HCT116 (cell line): ENCODE measurements at regions not wholly inside any gene's neighbourhood (a gene's known extent, or its start where the extent isn't known, plus 50 kb on each side); places are given as distances from the start of the nearest gene placed in this dataset.
A peak's percentile ranks its signal among the peaks of the same experiment; 100 is the strongest.

Source experiments
- ATAC-seq: fragments of 200-7000 bp; cut with Tn5 transposase; 2 replicates; pipeline ENCODE4 v1.9.1; 2020; ENCODE audit warnings: mild to moderate bottlenecking, moderate library complexity
- BruUV-seq: library from RNA; stranded (reverse); fragments of 400-500 nt; replicated peaks from 2 replicates; lab custom pipeline; 2021; lab: Mats Ljungman, UMichigan
- CTCF ChIA-PET: fragments of 300-600 bp; sonication (Branson Sonifier 250); formaldehyde crosslinking; loops from one replicate; lab custom pipeline; 2021; ENCODE audit warnings: antibody characterized with exemption; lab: Charles Lee
- POLR2A ChIA-PET: fragments of 300-600, 350-600 bp; sonication (Branson Sonifier 250); formaldehyde crosslinking; loops from one replicate; lab custom pipeline; 2021; ENCODE audit warnings: antibody characterized with exemption; lab: Charles Lee
- RAD21 ChIA-PET, 2 experiments: fragments of 300-600 bp; sonication (Branson Sonifier 250); formaldehyde crosslinking; loops; one replicate each; lab custom pipeline; 2023; ENCODE audit warnings: low total read pairs in 2 of 2; ENCODE audit not compliant: uncharacterized antibody in 2 of 2, unreplicated experiment in 2 of 2, low non-redundant PET in 1 of 2; lab: Charles Lee
- DNase-seq: peaks from one replicate; pipeline ENCODE4 v3.0.0-alpha.2; 2010; ENCODE audit warnings: low read depth, low spot score
- H2AFZ ChIP-seq: fragments of 200-600 bp; shearing (Covaris generic), sonication (generic); 2 replicates; pipeline ENCODE4 v1.6.1; 2017; ENCODE audit warnings: low read depth, mixed run types, mixed read lengths, antibody characterized with exemption, low read length; ENCODE audit not compliant: poor library complexity, severe bottlenecking
- H3K27ac ChIP-seq: 2 replicates; pipeline ENCODE4 v1.5.1; 2012; ENCODE audit warnings: low read depth, low read length
- H3K27me3 ChIP-seq: fragments of 200-600 bp; sonication (generic); 2 replicates; pipeline ENCODE4 v1.6.1; 2016; ENCODE audit warnings: mixed run types, low read length, mixed read lengths; ENCODE audit not compliant: insufficient read depth
- H3K36me3 ChIP-seq, 2 experiments: fragments of 200-500 bp in 1 of 2; fragments of 200-600 bp in 1 of 2; sonication (Bioruptor generic) in 1 of 2; sonication (generic) in 1 of 2; 2 replicates each; pipeline versions ENCODE4 v1.5.1 to v1.6.1; 2014 to 2016; ENCODE audit warnings: low read length in 2 of 2, inconsistent platforms in 1 of 2, mixed read lengths in 1 of 2, mixed run types in 1 of 2; ENCODE audit not compliant: insufficient read depth in 2 of 2, control insufficient read depth in 1 of 2
- H3K4me1 ChIP-seq, 2 experiments: fragments of 200-600 bp in 1 of 2; sonication (generic) in 1 of 2; 2 replicates each; pipeline versions ENCODE4 v1.5.1 to v1.6.1; 2012 to 2017; ENCODE audit warnings: low read length in 2 of 2, inconsistent platforms in 1 of 2, mild to moderate bottlenecking in 1 of 2, mixed read lengths in 1 of 2, mixed run types in 1 of 2, moderate library complexity in 1 of 2; ENCODE audit not compliant: insufficient read depth in 2 of 2, control insufficient read depth in 1 of 2
- H3K4me2 ChIP-seq: fragments of 200-600 bp; sonication (generic); 2 replicates; pipeline ENCODE4 v1.6.1; 2017; ENCODE audit warnings: mixed run types, low read length, mixed read lengths
- H3K4me3 ChIP-seq, 2 experiments: fragments of 200-600 bp in 1 of 2; sonication (generic) in 1 of 2; replicated peaks in 1 of 2; 2 replicates each; pipeline ENCODE4 v1.5.1; 2011 to 2016; ENCODE audit warnings: low read length in 2 of 2, control low read depth in 1 of 2, low read depth in 1 of 2, mild to moderate bottlenecking in 1 of 2, mixed read lengths in 1 of 2, mixed run types in 1 of 2
- H3K79me2 ChIP-seq: fragments of 200-600 bp; sonication (generic); 2 replicates; pipeline ENCODE4 v1.6.1; 2017; ENCODE audit warnings: mild to moderate bottlenecking, mixed run types, low read length, moderate library complexity, mixed read lengths; ENCODE audit not compliant: insufficient read depth
- H3K9ac ChIP-seq: fragments of 200-600 bp; sonication (generic); 2 replicates; pipeline ENCODE4 v1.6.1; 2016; ENCODE audit warnings: low read length, mixed read lengths
- H3K9me2 ChIP-seq: fragments of 200-600 bp; sonication (generic), shearing (Covaris generic); 2 replicates; pipeline ENCODE4 v1.6.1; 2017; ENCODE audit warnings: mixed run types, mild to moderate bottlenecking, moderate library complexity; ENCODE audit not compliant: insufficient read depth
- H3K9me3 ChIP-seq, 2 experiments: fragments of 200-500 bp in 1 of 2; fragments of 200-600 bp in 1 of 2; sonication (Bioruptor generic) in 1 of 2; sonication (generic) in 1 of 2; 2 replicates each; pipeline ENCODE4 v1.6.1; 2014 to 2017; ENCODE audit warnings: low read length in 2 of 2, mixed read lengths in 2 of 2, inconsistent platforms in 1 of 2, low read depth in 1 of 2, mild to moderate bottlenecking in 1 of 2, mixed run types in 1 of 2, moderate library complexity in 1 of 2; ENCODE audit not compliant: control insufficient read depth in 1 of 2, insufficient read depth in 1 of 2
- H4K20me1 ChIP-seq: fragments of 200-600 bp; sonication (generic), shearing (Covaris generic); 2 replicates; pipeline ENCODE4 v1.6.1; 2017; ENCODE audit warnings: mixed run types, mild to moderate bottlenecking, moderate library complexity; ENCODE audit not compliant: insufficient read depth
- CBX3 ChIP-seq: IDR thresholded peaks from 2 replicates; pipeline ENCODE4 v1.6.1; 2012; ENCODE audit warnings: low read depth
- CEBPB ChIP-seq: IDR thresholded peaks from 2 replicates; pipeline ENCODE4 v1.6.1; 2012; ENCODE audit warnings: low read depth
- EGR1 ChIP-seq: IDR thresholded peaks from 2 replicates; pipeline ENCODE4 v1.6.1; 2012; ENCODE audit warnings: low read depth
- ELF1 ChIP-seq: IDR thresholded peaks from 2 replicates; pipeline ENCODE4 v1.6.1; 2012; ENCODE audit warnings: low read depth, borderline replicate concordance
- EZH2 ChIP-seq: fragments of 200-600 bp; sonication (generic); IDR thresholded peaks from 2 replicates; pipeline ENCODE4 v1.6.1; 2017; ENCODE audit warnings: antibody characterized with exemption, mixed run types
- EZH2phosphoT487 ChIP-seq: fragments of 200-600 bp; IDR thresholded peaks from 2 replicates; pipeline ENCODE4 v1.6.1; 2018; ENCODE audit warnings: antibody characterized with exemption, borderline replicate concordance
- FOSL1 ChIP-seq: IDR thresholded peaks from 2 replicates; pipeline ENCODE4 v1.6.1; 2012; ENCODE audit warnings: low read depth
- JUND ChIP-seq: IDR thresholded peaks from 2 replicates; pipeline ENCODE4 v1.6.1; 2012
- POLR2A ChIP-seq: IDR thresholded peaks from 2 replicates; pipeline ENCODE4 v1.7.0; 2011; ENCODE audit warnings: borderline replicate concordance; ENCODE audit not compliant: insufficient read depth, insufficient read length; ENCODE audit errors: extremely low read depth
- POLR2AphosphoS5 ChIP-seq: IDR thresholded peaks from 2 replicates; pipeline ENCODE4 v1.6.1; 2011; ENCODE audit warnings: mild to moderate bottlenecking, low read depth, low read length, moderate library complexity
- RAD21 ChIP-seq: IDR thresholded peaks from 2 replicates; pipeline ENCODE4 v1.6.1; 2012; ENCODE audit warnings: low read depth, mild to moderate bottlenecking
- REST ChIP-seq: IDR thresholded peaks from 2 replicates; pipeline ENCODE4 v1.6.1; 2012; ENCODE audit warnings: low read depth
- SIN3A ChIP-seq: IDR thresholded peaks from 2 replicates; pipeline ENCODE4 v1.6.1; 2012; ENCODE audit warnings: low read depth
- SP1 ChIP-seq: IDR thresholded peaks from 2 replicates; pipeline ENCODE4 v1.6.1; 2012; ENCODE audit warnings: low read depth
- SRF ChIP-seq: IDR thresholded peaks from 2 replicates; pipeline ENCODE4 v1.6.1; 2012; ENCODE audit warnings: low read depth
- TCF7L2 ChIP-seq: IDR thresholded peaks from 2 replicates; pipeline ENCODE4 v1.7.0; 2011; ENCODE audit warnings: borderline replicate concordance, inconsistent platforms; ENCODE audit not compliant: insufficient read depth, insufficient read length; ENCODE audit errors: extremely low read depth
- YY1 ChIP-seq: IDR thresholded peaks from 2 replicates; pipeline ENCODE4 v1.6.1; 2011; ENCODE audit warnings: low read length, low read depth, moderate library complexity, mild to moderate bottlenecking; ENCODE audit not compliant: insufficient replicate concordance; ENCODE audit errors: extremely low read depth
- ZFX ChIP-seq: fragments of 450-650 bp; IDR thresholded peaks from 2 replicates; pipeline ENCODE4 v1.6.1; 2017
- ZNF274 ChIP-seq: fragments of 200-500 bp; sonication (Bioruptor generic); IDR thresholded peaks from 2 replicates; pipeline ENCODE4 v1.6.1; 2014; ENCODE audit warnings: mild to moderate bottlenecking, low read depth, low read length, inconsistent platforms
- intact Hi-C: fragments of 100-400 bp; cut with micrococcal nuclease; formaldehyde crosslinking; loops from 2 replicates; pipeline ENCODE4 v1.10.0; 2022
- TF ChIP-seq, protein P1 (sequence below): IDR thresholded peaks from 2 replicates; pipeline ENCODE4 v1.6.1; 2012
- TF ChIP-seq, protein P2 (sequence below): IDR thresholded peaks from 2 replicates; pipeline ENCODE4 v1.6.1; 2012
- TF ChIP-seq, protein P3 (sequence below), 3 experiments: fragments of 200-600 bp in 1 of 3; sonication (generic) in 1 of 3; IDR thresholded peaks in 2 of 3; conservative IDR thresholded peaks in 1 of 3; 2 replicates each; pipeline ENCODE4 v1.5.1; 2012 to 2017; ENCODE audit warnings: low read depth in 2 of 3, low read length in 2 of 3, antibody characterized with exemption in 1 of 3, borderline replicate concordance in 1 of 3, control low read depth in 1 of 3, mild to moderate bottlenecking in 1 of 3, mixed read lengths in 1 of 3, mixed run types in 1 of 3, moderate library complexity in 1 of 3; ENCODE audit not compliant: insufficient read depth in 1 of 3

DNA sequence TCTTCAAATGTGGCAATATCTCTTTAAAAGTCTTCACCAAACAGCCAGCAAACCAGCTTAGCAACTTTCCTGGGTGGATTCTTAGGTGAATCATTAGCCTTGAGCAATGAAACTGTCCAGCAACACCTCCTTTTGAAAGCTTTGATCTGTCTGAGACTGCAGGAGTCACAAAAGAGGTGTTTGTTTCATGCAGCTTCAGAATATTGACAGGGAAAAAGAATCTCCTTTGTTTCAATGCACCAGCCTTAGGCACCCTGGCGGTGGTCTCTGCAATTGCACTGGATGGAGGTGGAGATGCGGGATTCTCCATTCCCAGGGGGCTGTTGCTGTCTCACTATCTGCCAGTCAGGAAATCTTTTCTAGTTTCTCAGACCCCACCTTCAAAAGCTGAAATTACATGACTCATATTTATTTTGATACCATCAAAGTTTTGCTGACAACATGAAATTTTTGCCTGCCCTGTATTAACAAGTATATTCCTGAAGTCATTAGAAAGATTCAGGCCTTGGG lies 76.0 kb upstream of the DSG1 start:
- ATAC-seq (peak; percentile 88), DNase-seq (peak; percentile 99)
- POLR2A ChIA-PET = interaction anchor here (1.0 kb wide), 1 partner anchor 35 kb away, joined by 3 read pairs; no protein-coding TSS in a partner anchor
- intact Hi-C loops = no loop called here
- H3K36me3 ChIP-seq = no peaks in the 10 kb centered on the region
- no peaks in the 10 kb centered on the region for H3K9me3 ChIP-seq
- H3K4me2 ChIP-seq = peak overlapping the region; percentile 54
- H2AFZ ChIP-seq = peak overlapping the region; percentile 93
- 0 out of 4 replicates have a peak overlapping the region, but pooled peaks of 1 of the 2 experiments have one; percentile 25 for H3K4me3 ChIP-seq
- H3K79me2 ChIP-seq = no peaks in the 10 kb centered on the region
- no TSS peak for BruUV-seq
- RAD21 ChIA-PET = interaction anchor here in 1 of 2 experiments (1.1 kb wide), 1 partner anchor 35 kb away, joined by 3 read pairs; no protein-coding TSS in a partner anchor
- H3K9ac ChIP-seq = peak overlapping the region; percentile 53
- no peaks in the 10 kb centered on the region for H3K27me3 ChIP-seq
- H3K4me1 ChIP-seq = peaks cover 49 to 67% of the 10 kb centered on the region in 2 experiments
- no peaks in the 10 kb centered on the region; the same call in 1 of the 2 replicates for H3K9me2 ChIP-seq
- peak overlapping the region; percentile 50; the same call in 1 of the 2 replicates for H3K27ac ChIP-seq
- H4K20me1 ChIP-seq = no peaks in the 10 kb centered on the region
- CTCF ChIA-PET = interaction anchor here (0.6 to 2.1 kb wide), 8 partner anchors 10 to 664 kb away, joined by 3 to 13 read pairs (median 3); partner anchors contain the start of gene DSC2
- TF ChIP-seq REST (no peak), SRF (peak; percentile 76), ZFX (no peak), CEBPB (peak; percentile 96), SIN3A (peak; percentile 56; the same call in 1 of the 2 replicates), ELF1 (no peak), EGR1 (no peak), EZH2phosphoT487 (no peak), TCF7L2 (peak; percentile 96), CBX3 (peak; percentile 90), FOSL1 (peak; percentile 87), POLR2A (no peak), EZH2 (no peak), JUND (peak; percentile 95), RAD21 (peak; percentile 64), POLR2AphosphoS5 (peak; percentile 52; the same call in 1 of the 2 replicates), SP1 (peak; percentile 97), ZNF274 (no peak), YY1 (peak; percentile 46)
- TF ChIP-seq, protein P1, sequence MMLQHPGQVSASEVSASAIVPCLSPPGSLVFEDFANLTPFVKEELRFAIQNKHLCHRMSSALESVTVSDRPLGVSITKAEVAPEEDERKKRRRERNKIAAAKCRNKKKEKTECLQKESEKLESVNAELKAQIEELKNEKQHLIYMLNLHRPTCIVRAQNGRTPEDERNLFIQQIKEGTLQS = no peak
- TF ChIP-seq, protein P2, sequence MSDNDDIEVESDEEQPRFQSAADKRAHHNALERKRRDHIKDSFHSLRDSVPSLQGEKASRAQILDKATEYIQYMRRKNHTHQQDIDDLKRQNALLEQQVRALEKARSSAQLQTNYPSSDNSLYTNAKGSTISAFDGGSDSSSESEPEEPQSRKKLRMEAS = peak; percentile 66
- TF ChIP-seq, protein P3, sequence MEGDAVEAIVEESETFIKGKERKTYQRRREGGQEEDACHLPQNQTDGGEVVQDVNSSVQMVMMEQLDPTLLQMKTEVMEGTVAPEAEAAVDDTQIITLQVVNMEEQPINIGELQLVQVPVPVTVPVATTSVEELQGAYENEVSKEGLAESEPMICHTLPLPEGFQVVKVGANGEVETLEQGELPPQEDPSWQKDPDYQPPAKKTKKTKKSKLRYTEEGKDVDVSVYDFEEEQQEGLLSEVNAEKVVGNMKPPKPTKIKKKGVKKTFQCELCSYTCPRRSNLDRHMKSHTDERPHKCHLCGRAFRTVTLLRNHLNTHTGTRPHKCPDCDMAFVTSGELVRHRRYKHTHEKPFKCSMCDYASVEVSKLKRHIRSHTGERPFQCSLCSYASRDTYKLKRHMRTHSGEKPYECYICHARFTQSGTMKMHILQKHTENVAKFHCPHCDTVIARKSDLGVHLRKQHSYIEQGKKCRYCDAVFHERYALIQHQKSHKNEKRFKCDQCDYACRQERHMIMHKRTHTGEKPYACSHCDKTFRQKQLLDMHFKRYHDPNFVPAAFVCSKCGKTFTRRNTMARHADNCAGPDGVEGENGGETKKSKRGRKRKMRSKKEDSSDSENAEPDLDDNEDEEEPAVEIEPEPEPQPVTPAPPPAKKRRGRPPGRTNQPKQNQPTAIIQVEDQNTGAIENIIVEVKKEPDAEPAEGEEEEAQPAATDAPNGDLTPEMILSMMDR (IDR thresholded peaks at IDR 0.05 in 2 of 3, conservative IDR thresholded peaks at IDR 0.05 in 1 of 3; ENCODE audit: borderline replicate concordance in 1 of 3, insufficient read depth in 1 of 3, low read depth in 2 of 3, low read length in 2 of 3) = peak; percentile 38 to 91 (median 85); a peak in 4 of 6 replicates
